GM23248 (cell line): ENCODE measurements at regions not wholly inside any gene's neighbourhood (a gene's known extent, or its start where the extent isn't known, plus 50 kb on each side); places are given as distances from the start of the nearest gene placed in this dataset.

ENCODE experiments used
- EZH2 ChIP-seq: fragments of 200-600 bp; sonication (generic); IDR thresholded peaks from 2 replicates; pipeline ENCODE4 v1.6.1; 2018; ENCODE audit warnings: antibody characterized with exemption, mild to moderate bottlenecking; ENCODE audit not compliant: insufficient read depth, poor library complexity, severe bottlenecking
- EZH2phosphoT487 ChIP-seq: fragments of 200-600 bp; sonication (generic); IDR thresholded peaks from 2 replicates; pipeline ENCODE4 v1.6.1; 2018; ENCODE audit warnings: antibody characterized with exemption, moderate library complexity, mild to moderate bottlenecking, low read depth; ENCODE audit not compliant: insufficient read depth

GRCh38 chr1:234773936-234774677 is 164.1 kb upstream of the IRF2BP2 start:
- TF ChIP-seq EZH2phosphoT487 (no peak), EZH2 (no peak)
